SU-DHL-6 (cell line): ENCODE measurements at regions not wholly inside any gene's neighbourhood (a gene's known extent, or its start where the extent isn't known, plus 50 kb on each side); places are given as distances from the start of the nearest gene placed in this dataset.

ENCODE experiments used
- H2AFZ ChIP-seq: fragments of 200-600 bp; sonication (generic); 2 replicates; pipeline ENCODE4 v1.6.1; 2014; ENCODE audit warnings: low read depth, mild to moderate bottlenecking, moderate library complexity, mixed read lengths, antibody characterized with exemption, low read length; ENCODE audit not compliant: severe bottlenecking
- H3F3A ChIP-seq: fragments of 200-600 bp; shearing (Covaris generic); 2 replicates; pipeline ENCODE4 v1.6.0; 2016; ENCODE audit warnings: antibody characterized with exemption, mild to moderate bottlenecking; ENCODE audit not compliant: insufficient read depth
- H3K27ac ChIP-seq: fragments of 200-600 bp; sonication (generic); 2 replicates; pipeline ENCODE4 v1.5.1; 2016; ENCODE audit warnings: low read depth, mild to moderate bottlenecking, low read length, moderate library complexity, mixed read lengths
- H3K27me3 ChIP-seq: fragments of 200-600 bp; sonication (generic), shearing (Covaris generic); 2 replicates; pipeline ENCODE4 v1.6.0; 2014; ENCODE audit warnings: mild to moderate bottlenecking, low read length
- H3K36me3 ChIP-seq: fragments of 200-600 bp; sonication (generic); 2 replicates; pipeline ENCODE4 v1.6.1; 2014; ENCODE audit warnings: mild to moderate bottlenecking, low read length, mixed read lengths
- H3K4me2 ChIP-seq: fragments of 300-600, 200-600 bp; shearing (Covaris generic), sonication (generic); 2 replicates; pipeline ENCODE4 v1.6.0; 2014; ENCODE audit warnings: low read length, low read depth, mild to moderate bottlenecking; ENCODE audit not compliant: poor library complexity, severe bottlenecking
- H3K4me3 ChIP-seq: fragments of 200-600 bp; sonication (generic); 2 replicates; pipeline ENCODE4 v1.5.1; 2014; ENCODE audit warnings: antibody characterized with exemption, low read length, mild to moderate bottlenecking, mixed read lengths; ENCODE audit not compliant: insufficient read depth, poor library complexity, severe bottlenecking
- H3K79me2 ChIP-seq: fragments of 200-600 bp; sonication (generic); 2 replicates; pipeline ENCODE4 v1.6.1; 2014; ENCODE audit warnings: mild to moderate bottlenecking, low read length, moderate library complexity; ENCODE audit not compliant: insufficient read depth
- H3K9ac ChIP-seq: fragments of 200-600 bp; sonication (generic); 2 replicates; pipeline ENCODE4 v1.7.0; 2014; ENCODE audit warnings: mild to moderate bottlenecking, low read length
- H3K9me2 ChIP-seq: fragments of 200-600 bp; sonication (generic); replicated peaks from 2 replicates; pipeline ENCODE4 v1.6.1; 2014; ENCODE audit warnings: low read length; ENCODE audit not compliant: insufficient read depth
- H3K9me3 ChIP-seq: fragments of 200-600 bp; sonication (generic); 2 replicates; pipeline ENCODE4 v1.6.1; 2014; ENCODE audit warnings: low read length, mixed read lengths; ENCODE audit not compliant: insufficient read depth
- H4K20me1 ChIP-seq: fragments of 200-600 bp; sonication (generic); 2 replicates; pipeline ENCODE4 v1.6.1; 2014; ENCODE audit warnings: low read depth, mild to moderate bottlenecking, antibody characterized with exemption, low read length, moderate library complexity, mixed read lengths
- CTCF ChIP-seq: fragments of 200-600 bp; sonication (generic); IDR thresholded peaks from one replicate; pipeline ENCODE4 v1.5.1; 2017; ENCODE audit warnings: antibody characterized with exemption, mild to moderate bottlenecking, low read length, moderate library complexity; ENCODE audit not compliant: insufficient read depth, poor library complexity, severe bottlenecking
- EZH2phosphoT487 ChIP-seq: fragments of 200-600 bp; sonication (generic), shearing (Covaris generic); conservative IDR thresholded peaks from 2 replicates; pipeline ENCODE4 v1.6.1; 2018; ENCODE audit warnings: mild to moderate bottlenecking, antibody characterized with exemption, low read length, moderate library complexity, mixed read lengths

- H3K9me3 ChIP-seq = no peaks in the 10 kb centered on the region
- H4K20me1 ChIP-seq = no peaks in the 10 kb centered on the region
- no peak overlapping the region for H3K9ac ChIP-seq
- H3K9me2 ChIP-seq = no peaks in the 10 kb centered on the region
- H3F3A ChIP-seq = no peaks in the 10 kb centered on the region
- H3K4me2 ChIP-seq = no peak overlapping the region
- no peaks in the 10 kb centered on the region for H3K27me3 ChIP-seq
- H3K36me3 ChIP-seq = no peaks in the 10 kb centered on the region
- H2AFZ ChIP-seq = no peak overlapping the region
- TF ChIP-seq CTCF (no peak), EZH2phosphoT487 (no peak)
- H3K4me3 ChIP-seq = no peak overlapping the region
- no peaks in the 10 kb centered on the region for H3K79me2 ChIP-seq
- no peak overlapping the region for H3K27ac ChIP-seq
These were observed 600.7 kb upstream of the PTGER4 start for GRCh38 chr5:40078898-40079575.

GRCh38 chr5:40074826-40075225 lies 604.9 kb upstream of the PTGER4 start:
- TF ChIP-seq EZH2phosphoT487 (no peak), CTCF (no peak)
- no peak overlapping the region for H3K27ac ChIP-seq
- no peak overlapping the region for H2AFZ ChIP-seq
- no peaks in the 10 kb centered on the region for H3K36me3 ChIP-seq
- no peak overlapping the region for H3K4me3 ChIP-seq
- no peaks in the 10 kb centered on the region for H4K20me1 ChIP-seq
- no peak overlapping the region for H3K9ac ChIP-seq
- H3K9me3 ChIP-seq = no peaks in the 10 kb centered on the region
- no peaks in the 10 kb centered on the region for H3F3A ChIP-seq
- H3K9me2 ChIP-seq = no peaks in the 10 kb centered on the region
- H3K4me2 ChIP-seq = no peak overlapping the region
- no peaks in the 10 kb centered on the region for H3K27me3 ChIP-seq
- H3K79me2 ChIP-seq = no peaks in the 10 kb centered on the region

- Histone ChIP-seq H3K27me3 (no peaks in the 10 kb centered on the region), H3K79me2 (no peaks in the 10 kb centered on the region), H3K4me2 (no peak overlapping the region), H3K9me2 (no peaks in the 10 kb centered on the region), H3K27ac (no peak overlapping the region), H3K4me3 (no peak overlapping the region), H3K36me3 (no peaks in the 10 kb centered on the region), H3F3A (no peaks in the 10 kb centered on the region), H3K9ac (no peak overlapping the region), H3K9me3 (no peaks in the 10 kb centered on the region), H2AFZ (no peak overlapping the region), H4K20me1 (no peaks in the 10 kb centered on the region)
- TF ChIP-seq EZH2phosphoT487 (no peak), CTCF (no peak)
These were observed 605.8 kb upstream of the PTGER4 start for GRCh38 chr5:40073927-40074326.
